ENCODE measurements at regions not wholly inside any gene's neighbourhood (a gene's known extent, or its start where the extent isn't known, plus 50 kb on each side); places are given as distances from the start of the nearest gene placed in this dataset.

DNA sequence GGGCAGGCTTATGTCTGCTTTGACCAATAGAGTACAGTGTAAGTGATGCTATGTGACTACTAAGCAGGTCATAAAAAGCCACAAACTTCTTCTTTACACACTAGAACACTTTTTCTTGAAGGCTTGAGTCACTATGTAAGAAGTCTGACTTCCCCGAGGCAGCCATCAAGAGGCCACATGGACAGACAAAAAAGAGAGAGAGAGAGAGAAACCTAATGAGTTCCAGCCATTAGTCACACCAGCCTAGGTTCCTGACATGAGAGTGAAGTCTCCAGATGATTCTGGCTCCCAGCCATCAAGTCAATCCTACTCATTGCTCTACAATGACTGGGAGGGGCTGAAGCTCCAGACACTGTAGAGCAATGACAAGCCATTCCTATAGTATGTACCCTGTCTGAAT, 101.4 kb downstream of the LHX9 start:
- TF ChIP-seq, protein P1, sequence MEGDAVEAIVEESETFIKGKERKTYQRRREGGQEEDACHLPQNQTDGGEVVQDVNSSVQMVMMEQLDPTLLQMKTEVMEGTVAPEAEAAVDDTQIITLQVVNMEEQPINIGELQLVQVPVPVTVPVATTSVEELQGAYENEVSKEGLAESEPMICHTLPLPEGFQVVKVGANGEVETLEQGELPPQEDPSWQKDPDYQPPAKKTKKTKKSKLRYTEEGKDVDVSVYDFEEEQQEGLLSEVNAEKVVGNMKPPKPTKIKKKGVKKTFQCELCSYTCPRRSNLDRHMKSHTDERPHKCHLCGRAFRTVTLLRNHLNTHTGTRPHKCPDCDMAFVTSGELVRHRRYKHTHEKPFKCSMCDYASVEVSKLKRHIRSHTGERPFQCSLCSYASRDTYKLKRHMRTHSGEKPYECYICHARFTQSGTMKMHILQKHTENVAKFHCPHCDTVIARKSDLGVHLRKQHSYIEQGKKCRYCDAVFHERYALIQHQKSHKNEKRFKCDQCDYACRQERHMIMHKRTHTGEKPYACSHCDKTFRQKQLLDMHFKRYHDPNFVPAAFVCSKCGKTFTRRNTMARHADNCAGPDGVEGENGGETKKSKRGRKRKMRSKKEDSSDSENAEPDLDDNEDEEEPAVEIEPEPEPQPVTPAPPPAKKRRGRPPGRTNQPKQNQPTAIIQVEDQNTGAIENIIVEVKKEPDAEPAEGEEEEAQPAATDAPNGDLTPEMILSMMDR (IDR thresholded peaks at IDR 0.05) = no peak
- no peak for TF ChIP-seq POLR2A (IDR thresholded peaks at IDR 0.05)

Data from lower leg skin (tissue), 3 donors.